COLO668 (cell line): ENCODE measurements at regions not wholly inside any gene's neighbourhood (a gene's known extent, or its start where the extent isn't known, plus 50 kb on each side); places are given as distances from the start of the nearest gene placed in this dataset.

Source experiments
- DNase-seq: peaks from one replicate; lab custom pipeline; 2025; ENCODE audit not compliant: unreplicated experiment; lab: John Stamatoyannopoulos, UW

- no peak for DNase-seq
Observed at GRCh38 chr2:7207631-7208030, 290.4 kb downstream of the RNF144A start.

- DNase-seq: no peak
Observed at GRCh38 chr2:7209757-7210555, 292.7 kb downstream of the RNF144A start.

- no peak for DNase-seq
Observed at GRCh38 chr2:7210712-7211111, 293.5 kb downstream of the RNF144A start.

- DNase-seq: no peak
Observed at GRCh38 chr2:7225848-7226247, 308.6 kb downstream of the RNF144A start.

- DNase-seq: no peak
Observed at GRCh38 chr2:7226501-7226900, 309.3 kb downstream of the RNF144A start.

GRCh38 chr2:7233126-7233525, 315.9 kb downstream of the RNF144A start:
- no peak for DNase-seq

GRCh38 chr2:7237466-7237865, 320.3 kb downstream of the RNF144A start:
- DNase-seq: no peak

- DNase-seq: no peak
Observed at GRCh38 chr2:7239078-7239477, 321.9 kb downstream of the RNF144A start.

- DNase-seq: no peak
Observed at GRCh38 chr2:7241041-7241745, 324.0 kb downstream of the RNF144A start.

- no peak for DNase-seq
Observed at GRCh38 chr2:7242189-7242867, 325.1 kb downstream of the RNF144A start.

- no peak for DNase-seq
Observed at GRCh38 chr2:7243276-7243675, 326.1 kb downstream of the RNF144A start.

- no peak for DNase-seq
Observed at GRCh38 chr2:7256377-7256776, 339.2 kb downstream of the RNF144A start.

GRCh38 chr2:7262727-7263126, 345.5 kb downstream of the RNF144A start:
- DNase-seq: no peak

GRCh38 chr2:7264791-7265190, 347.6 kb downstream of the RNF144A start:
- DNase-seq: no peak

- no peak for DNase-seq
Observed at GRCh38 chr2:7265286-7265685, 348.1 kb downstream of the RNF144A start.

GRCh38 chr2:7269106-7269643, 352.0 kb downstream of the RNF144A start:
- DNase-seq: no peak

- peak; percentile 43 for DNase-seq
Observed at GRCh38 chr2:7270011-7270431, 352.8 kb downstream of the RNF144A start.

GRCh38 chr2:7272210-7272609, 355.0 kb downstream of the RNF144A start:
- DNase-seq: no peak

GRCh38 chr2:7278984-7279383, 361.8 kb downstream of the RNF144A start:
- DNase-seq: no peak

- no peak for DNase-seq
Observed at GRCh38 chr2:7279421-7279949, 362.3 kb downstream of the RNF144A start.

- DNase-seq: no peak
Observed at GRCh38 chr2:7280790-7281189, 363.6 kb downstream of the RNF144A start.
